ENCODE measurements at regions not wholly inside any gene's neighbourhood (a gene's known extent, or its start where the extent isn't known, plus 50 kb on each side); places are given as distances from the start of the nearest gene placed in this dataset.

GRCh38 chr10:118952493-118953295 lies 76.8 kb upstream of the NANOS1 start:
- TF ChIP-seq, protein P1, sequence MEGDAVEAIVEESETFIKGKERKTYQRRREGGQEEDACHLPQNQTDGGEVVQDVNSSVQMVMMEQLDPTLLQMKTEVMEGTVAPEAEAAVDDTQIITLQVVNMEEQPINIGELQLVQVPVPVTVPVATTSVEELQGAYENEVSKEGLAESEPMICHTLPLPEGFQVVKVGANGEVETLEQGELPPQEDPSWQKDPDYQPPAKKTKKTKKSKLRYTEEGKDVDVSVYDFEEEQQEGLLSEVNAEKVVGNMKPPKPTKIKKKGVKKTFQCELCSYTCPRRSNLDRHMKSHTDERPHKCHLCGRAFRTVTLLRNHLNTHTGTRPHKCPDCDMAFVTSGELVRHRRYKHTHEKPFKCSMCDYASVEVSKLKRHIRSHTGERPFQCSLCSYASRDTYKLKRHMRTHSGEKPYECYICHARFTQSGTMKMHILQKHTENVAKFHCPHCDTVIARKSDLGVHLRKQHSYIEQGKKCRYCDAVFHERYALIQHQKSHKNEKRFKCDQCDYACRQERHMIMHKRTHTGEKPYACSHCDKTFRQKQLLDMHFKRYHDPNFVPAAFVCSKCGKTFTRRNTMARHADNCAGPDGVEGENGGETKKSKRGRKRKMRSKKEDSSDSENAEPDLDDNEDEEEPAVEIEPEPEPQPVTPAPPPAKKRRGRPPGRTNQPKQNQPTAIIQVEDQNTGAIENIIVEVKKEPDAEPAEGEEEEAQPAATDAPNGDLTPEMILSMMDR (IDR thresholded peaks at IDR 0.05): no peak
- TF ChIP-seq POLR2A (IDR thresholded peaks at IDR 0.05): no peak

All from adrenal gland (tissue), 5 donors.